T-helper 1 cell treated with Interleukin-12 subunit alpha and Interleukin-12 subunit beta and Interleukin-4 antibody, amounts not matched to agents 30 μg/mL and 1 μg/mL, for 36 hours (primary cell): ENCODE measurements at regions not wholly inside any gene's neighbourhood (a gene's known extent, or its start where the extent isn't known, plus 50 kb on each side); places are given as distances from the start of the nearest gene placed in this dataset.
"Not testable (repeated sequence)": the region's sequence is repeated elsewhere in the genome, so short reads cannot be mapped to it uniquely, and the experiment has no call there.

Source experiments
- H3K27ac Mint-ChIP-seq: one replicate; pipeline ENCODE4 v1.8.0; 2021; ENCODE audit warnings: mild to moderate bottlenecking, mixed read lengths
- H3K27me3 Mint-ChIP-seq: one replicate; pipeline ENCODE4 v1.8.0; 2021; ENCODE audit warnings: low read depth, mixed read lengths
- H3K36me3 Mint-ChIP-seq: one replicate; pipeline ENCODE4 v1.8.0; 2021; ENCODE audit warnings: low read depth, mixed read lengths
- H3K4me1 Mint-ChIP-seq: one replicate; pipeline ENCODE4 v1.8.0; 2021; ENCODE audit warnings: low read depth, mixed read lengths
- H3K4me3 Mint-ChIP-seq: one replicate; pipeline ENCODE4 v1.8.0; 2021; ENCODE audit warnings: mild to moderate bottlenecking, moderate library complexity, mixed read lengths
- H3K9me3 Mint-ChIP-seq: one replicate; pipeline ENCODE4 v1.8.0; 2021; ENCODE audit warnings: mixed read lengths

- Mint-ChIP-seq H3K4me3 (no peak overlapping the region), H3K27ac (no peak overlapping the region), H3K36me3 (no peaks in the 10 kb centered on the region), H3K4me1 (no peaks in the 10 kb centered on the region), H3K9me3 (no peaks in the 10 kb centered on the region), H3K27me3 (no peaks in the 10 kb centered on the region)
Observed at GRCh38 chr2:167355821-167356220, 467.5 kb downstream of the XIRP2 start.

- no peak overlapping the region for H3K4me3 Mint-ChIP-seq
- H3K9me3 Mint-ChIP-seq: no peaks in the 10 kb centered on the region
- H3K36me3 Mint-ChIP-seq: no peaks in the 10 kb centered on the region
- H3K27me3 Mint-ChIP-seq: no peaks in the 10 kb centered on the region
- no peak overlapping the region for H3K27ac Mint-ChIP-seq
- no peaks in the 10 kb centered on the region for H3K4me1 Mint-ChIP-seq
Observed at GRCh38 chr2:167353605-167354280, 465.5 kb downstream of the XIRP2 start.

DNA sequence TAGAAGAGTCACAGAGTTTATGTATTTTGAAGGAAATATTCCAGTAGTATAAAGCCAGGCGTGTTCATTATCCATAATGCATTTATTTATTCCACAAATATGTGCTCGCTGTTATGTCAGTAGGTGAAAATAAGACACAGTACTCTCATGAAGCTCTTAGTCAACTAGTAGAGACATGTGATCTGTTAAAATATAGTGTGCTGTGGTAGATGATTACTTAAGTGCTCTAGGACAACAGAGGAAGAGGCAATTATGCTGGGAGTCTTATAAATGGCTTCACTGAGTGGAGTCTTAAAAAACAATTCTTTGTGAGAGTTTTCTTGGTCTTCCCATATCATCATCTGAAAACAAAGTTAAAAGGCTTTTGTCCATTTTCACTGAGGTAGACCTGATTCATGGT lies 457.3 kb downstream of the XIRP2 start:
- no peaks in the 10 kb centered on the region for H3K9me3 Mint-ChIP-seq
- H3K27ac Mint-ChIP-seq: no peak overlapping the region
- H3K27me3 Mint-ChIP-seq: no peaks in the 10 kb centered on the region
- H3K4me1 Mint-ChIP-seq: no peaks in the 10 kb centered on the region
- H3K36me3 Mint-ChIP-seq: no peaks in the 10 kb centered on the region
- H3K4me3 Mint-ChIP-seq: no peak overlapping the region

- Mint-ChIP-seq H3K27ac (no peak overlapping the region), H3K9me3 (no peaks in the 10 kb centered on the region), H3K4me3 (no peak overlapping the region), H3K36me3 (no peaks in the 10 kb centered on the region), H3K4me1 (no peaks in the 10 kb centered on the region), H3K27me3 (no peaks in the 10 kb centered on the region)
Observed at GRCh38 chr2:167342769-167343168, 454.5 kb downstream of the XIRP2 start.

- Mint-ChIP-seq H3K36me3 (no peaks in the 10 kb centered on the region), H3K27ac (no peak overlapping the region), H3K4me1 (no peaks in the 10 kb centered on the region), H3K4me3 (no peak overlapping the region), H3K27me3 (no peaks in the 10 kb centered on the region), H3K9me3 (no peaks in the 10 kb centered on the region)
Observed at GRCh38 chr2:167340322-167340721, 452.0 kb downstream of the XIRP2 start.

DNA sequence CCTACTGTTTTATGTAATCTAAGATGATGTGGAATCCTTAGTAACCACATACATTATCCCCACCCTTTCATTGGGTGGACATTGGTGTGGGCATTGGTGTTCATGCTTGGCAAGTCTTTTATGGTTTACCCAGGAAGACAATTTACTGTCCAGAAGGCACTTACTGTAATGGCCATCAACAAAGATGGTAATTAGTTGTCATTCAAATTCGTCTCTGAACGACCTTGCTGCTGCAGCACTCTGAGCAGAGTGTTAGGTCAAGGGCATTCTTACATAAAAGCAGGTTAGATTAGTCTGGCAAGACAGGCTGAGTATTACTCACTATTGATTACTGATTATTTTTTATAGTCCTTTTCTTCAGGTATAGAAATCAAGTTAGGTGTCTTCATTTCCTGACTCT lies 447.9 kb downstream of the XIRP2 start:
- Mint-ChIP-seq H3K36me3 (no peaks in the 10 kb centered on the region), H3K27ac (no peak overlapping the region), H3K9me3 (no peaks in the 10 kb centered on the region), H3K4me3 (no peak overlapping the region), H3K27me3 (no peaks in the 10 kb centered on the region), H3K4me1 (no peaks in the 10 kb centered on the region)

- Mint-ChIP-seq H3K4me1 (no peaks in the 10 kb centered on the region), H3K36me3 (no peaks in the 10 kb centered on the region), H3K27me3 (no peaks in the 10 kb centered on the region), H3K4me3 (no peak overlapping the region), H3K27ac (no peak overlapping the region), H3K9me3 (no peaks in the 10 kb centered on the region)
Observed at GRCh38 chr2:167335541-167335992, 447.3 kb downstream of the XIRP2 start.

GRCh38 chr2:167334146-167334742 lies 446.0 kb downstream of the XIRP2 start:
- no peaks in the 10 kb centered on the region for H3K36me3 Mint-ChIP-seq

DNA sequence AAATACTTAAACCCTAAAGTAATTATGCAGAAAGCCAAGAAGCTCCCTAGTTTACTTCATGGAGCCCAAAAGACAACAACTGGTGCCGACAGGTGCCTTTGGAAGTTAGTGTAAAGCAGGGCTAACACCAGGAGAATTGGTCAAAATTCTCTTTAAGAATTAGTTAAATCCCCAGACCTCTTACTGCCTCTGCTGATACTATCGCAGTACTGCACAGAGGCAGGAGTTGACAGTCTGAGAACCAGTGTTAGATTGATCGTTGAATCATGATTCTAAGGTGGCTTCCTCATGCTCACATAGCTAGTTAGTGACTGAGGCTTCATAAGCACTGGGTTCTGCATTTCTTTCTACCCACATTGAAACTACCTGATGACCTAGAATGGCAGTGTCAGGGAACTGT lies 445.0 kb downstream of the XIRP2 start:
- H3K4me1 Mint-ChIP-seq: no peaks in the 10 kb centered on the region
- no peaks in the 10 kb centered on the region for H3K27me3 Mint-ChIP-seq
- H3K9me3 Mint-ChIP-seq: no peaks in the 10 kb centered on the region
- H3K36me3 Mint-ChIP-seq: no peaks in the 10 kb centered on the region
- H3K27ac Mint-ChIP-seq: no peak overlapping the region
- no peak overlapping the region for H3K4me3 Mint-ChIP-seq

More at GRCh38 chr2:167334146-167334742, 446.0 kb downstream of the XIRP2 start:
- Mint-ChIP-seq H3K4me1 (no peaks in the 10 kb centered on the region), H3K27ac (no peak overlapping the region), H3K4me3 (no peak overlapping the region), H3K27me3 (no peaks in the 10 kb centered on the region), H3K9me3 (no peaks in the 10 kb centered on the region)

DNA sequence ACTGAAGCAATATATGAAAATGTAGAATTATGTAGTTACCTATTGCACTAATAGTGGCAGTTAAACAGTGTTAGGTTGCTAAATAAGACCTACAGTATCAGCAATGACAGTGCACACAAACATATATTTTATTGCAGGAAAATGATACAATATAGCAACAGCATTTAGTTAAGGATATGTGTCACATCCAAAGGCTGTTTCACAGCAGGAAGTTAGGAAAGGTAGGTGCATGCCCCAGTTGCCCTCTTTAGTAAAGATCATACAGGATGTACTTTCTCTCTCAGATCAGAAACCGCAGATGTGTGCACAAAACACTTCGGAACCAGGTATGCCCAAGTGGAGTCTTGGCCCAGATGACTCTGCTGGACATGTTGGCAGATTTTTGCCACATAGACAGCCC lies 444.1 kb downstream of the XIRP2 start:
- Mint-ChIP-seq H3K9me3 (no peaks in the 10 kb centered on the region), H3K36me3 (no peaks in the 10 kb centered on the region)

DNA sequence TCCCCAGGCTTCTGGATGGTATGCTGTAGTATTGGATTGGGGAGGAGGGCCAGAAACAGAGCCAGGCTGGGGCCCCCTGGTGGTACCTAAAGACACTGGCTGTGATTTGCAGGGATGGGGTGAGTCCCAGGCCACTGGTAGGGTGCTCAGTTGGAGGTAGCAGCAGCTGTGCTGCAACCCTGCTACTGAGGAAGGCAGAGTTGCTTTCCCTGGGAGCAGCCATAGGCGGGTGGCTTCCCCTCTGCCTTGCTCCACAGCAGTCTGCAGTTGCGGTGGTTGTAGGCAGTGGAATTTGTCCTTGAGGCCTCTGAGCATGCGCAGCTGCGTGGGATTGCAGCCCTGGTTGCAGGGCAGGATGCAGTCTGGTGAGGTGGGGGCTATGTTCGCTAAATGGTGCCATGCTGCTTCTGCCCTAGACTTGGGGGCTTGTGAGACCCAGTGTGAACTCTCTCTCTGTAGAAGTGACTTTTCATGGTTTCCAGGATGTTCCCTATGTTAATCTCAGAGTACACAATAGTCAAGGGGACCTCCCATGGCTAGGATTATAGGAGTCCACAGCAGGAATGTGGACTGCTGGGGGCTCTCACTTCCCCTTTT lies 443.5 kb downstream of the XIRP2 start:
- no peak overlapping the region for H3K4me3 Mint-ChIP-seq
- H3K27ac Mint-ChIP-seq: no peak overlapping the region
- no peaks in the 10 kb centered on the region for H3K9me3 Mint-ChIP-seq
- no peaks in the 10 kb centered on the region for H3K36me3 Mint-ChIP-seq
- H3K27me3 Mint-ChIP-seq: no peaks in the 10 kb centered on the region
- H3K4me1 Mint-ChIP-seq: no peaks in the 10 kb centered on the region

More for the DNA sequence above, 444.1 kb downstream of the XIRP2 start:
- Mint-ChIP-seq H3K27me3 (no peaks in the 10 kb centered on the region), H3K4me3 (no peak overlapping the region), H3K27ac (no peak overlapping the region), H3K4me1 (no peaks in the 10 kb centered on the region)

GRCh38 chr2:167328808-167329207 lies 440.5 kb downstream of the XIRP2 start:
- not testable (repeated sequence) for H3K4me3 Mint-ChIP-seq, H3K9me3 Mint-ChIP-seq, H3K27me3 Mint-ChIP-seq, H3K36me3 Mint-ChIP-seq, H3K4me1 Mint-ChIP-seq, H3K27ac Mint-ChIP-seq

- H3K4me1 Mint-ChIP-seq: no peaks in the 10 kb centered on the region
- H3K36me3 Mint-ChIP-seq: no peaks in the 10 kb centered on the region
- H3K27ac Mint-ChIP-seq: no peak overlapping the region
- no peaks in the 10 kb centered on the region for H3K9me3 Mint-ChIP-seq
- no peak overlapping the region for H3K4me3 Mint-ChIP-seq
- no peaks in the 10 kb centered on the region for H3K27me3 Mint-ChIP-seq
Observed at GRCh38 chr2:167322795-167323194, 434.5 kb downstream of the XIRP2 start.

DNA sequence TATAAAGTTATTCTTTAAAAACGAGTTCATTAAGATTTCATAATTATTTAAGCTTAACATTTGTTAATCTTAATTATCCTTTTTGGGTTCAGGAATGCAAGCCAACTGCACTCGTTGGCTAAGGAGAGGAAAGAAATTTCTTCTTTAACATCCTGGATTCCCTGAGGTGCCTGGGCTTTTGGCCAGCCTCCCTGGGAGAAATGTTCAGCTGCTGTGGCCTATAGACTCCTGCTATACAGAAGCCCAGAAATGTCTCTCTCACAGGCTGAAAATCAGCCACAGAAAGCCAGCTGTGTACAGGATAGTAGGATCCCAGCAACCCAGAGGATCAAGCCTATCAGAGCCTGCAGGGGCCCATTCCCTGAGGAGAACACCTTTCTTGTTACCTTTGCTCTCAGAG lies 430.3 kb downstream of the XIRP2 start:
- no peaks in the 10 kb centered on the region for H3K27me3 Mint-ChIP-seq
- no peaks in the 10 kb centered on the region for H3K9me3 Mint-ChIP-seq
- H3K4me3 Mint-ChIP-seq: no peak overlapping the region
- no peaks in the 10 kb centered on the region for H3K4me1 Mint-ChIP-seq
- H3K36me3 Mint-ChIP-seq: no peaks in the 10 kb centered on the region
- no peak overlapping the region for H3K27ac Mint-ChIP-seq

DNA sequence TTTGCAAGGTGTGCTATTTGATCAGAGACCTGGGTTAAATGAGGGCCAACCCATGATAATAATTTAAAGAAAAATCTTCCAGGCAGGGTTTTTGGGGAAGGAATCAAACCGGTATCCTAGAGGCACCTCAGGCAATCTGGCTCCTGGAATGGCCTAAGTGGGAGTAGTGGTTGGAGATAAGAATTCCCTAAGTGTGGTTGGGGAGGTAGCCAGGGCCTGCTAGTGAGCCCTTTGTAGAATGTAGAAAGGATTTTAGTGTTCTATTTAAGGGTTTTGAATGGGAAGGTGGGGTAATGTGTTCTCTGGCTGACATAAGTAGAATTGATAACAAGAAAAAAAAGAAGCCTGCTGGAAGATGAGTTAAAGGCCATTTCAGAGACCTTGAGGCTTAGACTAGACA lies 422.2 kb downstream of the XIRP2 start:
- no peaks in the 10 kb centered on the region for H3K9me3 Mint-ChIP-seq
- H3K27ac Mint-ChIP-seq: no peak overlapping the region
- H3K27me3 Mint-ChIP-seq: no peaks in the 10 kb centered on the region
- H3K4me1 Mint-ChIP-seq: no peaks in the 10 kb centered on the region
- no peaks in the 10 kb centered on the region for H3K36me3 Mint-ChIP-seq
- no peak overlapping the region for H3K4me3 Mint-ChIP-seq
